ENCODE measurements at regions not wholly inside any gene's neighbourhood (a gene's known extent, or its start where the extent isn't known, plus 50 kb on each side); places are given as distances from the start of the nearest gene placed in this dataset.

DNA sequence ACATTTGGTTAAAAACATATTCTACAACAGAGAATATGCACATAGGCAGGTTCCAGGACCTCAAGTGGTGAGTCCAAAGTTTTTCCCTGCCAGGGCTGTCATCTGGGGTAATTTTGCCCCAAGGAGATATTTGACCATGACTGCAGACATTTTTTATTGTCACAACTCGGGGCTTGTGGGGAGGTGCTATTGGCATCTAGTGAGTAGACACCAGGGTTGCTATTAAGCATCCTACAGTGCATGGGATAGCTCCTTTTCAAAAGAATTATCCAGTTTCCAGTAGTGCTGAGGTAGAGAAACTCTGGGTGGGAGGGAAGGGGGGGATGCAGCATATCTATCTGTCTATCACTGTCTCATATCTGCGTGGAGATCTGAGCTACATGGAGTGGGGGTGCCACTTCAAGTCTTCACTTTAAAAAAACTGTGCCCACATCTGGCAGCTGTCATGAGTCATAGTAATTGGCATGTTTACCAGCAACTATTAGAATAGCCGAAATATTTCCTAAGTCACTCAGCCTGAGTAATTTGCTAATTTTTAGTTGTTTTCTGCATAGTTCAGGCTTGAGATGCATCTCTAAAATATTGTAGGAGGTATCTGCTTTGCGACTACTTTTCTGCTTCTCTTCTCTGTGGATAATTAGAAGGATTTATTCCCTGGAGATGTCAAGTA, 254.0 kb upstream of the RBMS1 start:
- no peaks in the 10 kb centered on the region for H3K9me3 ChIP-seq (replicated peaks in 1 of 2; ENCODE audit: control insufficient read depth in 1 of 2, insufficient read depth in 1 of 2, low read length in 2 of 2)
- no peak overlapping the region for H3K9ac ChIP-seq (ENCODE audit: insufficient read depth, low read length, poor library complexity, severe bottlenecking)
- TF ChIP-seq, protein P1, sequence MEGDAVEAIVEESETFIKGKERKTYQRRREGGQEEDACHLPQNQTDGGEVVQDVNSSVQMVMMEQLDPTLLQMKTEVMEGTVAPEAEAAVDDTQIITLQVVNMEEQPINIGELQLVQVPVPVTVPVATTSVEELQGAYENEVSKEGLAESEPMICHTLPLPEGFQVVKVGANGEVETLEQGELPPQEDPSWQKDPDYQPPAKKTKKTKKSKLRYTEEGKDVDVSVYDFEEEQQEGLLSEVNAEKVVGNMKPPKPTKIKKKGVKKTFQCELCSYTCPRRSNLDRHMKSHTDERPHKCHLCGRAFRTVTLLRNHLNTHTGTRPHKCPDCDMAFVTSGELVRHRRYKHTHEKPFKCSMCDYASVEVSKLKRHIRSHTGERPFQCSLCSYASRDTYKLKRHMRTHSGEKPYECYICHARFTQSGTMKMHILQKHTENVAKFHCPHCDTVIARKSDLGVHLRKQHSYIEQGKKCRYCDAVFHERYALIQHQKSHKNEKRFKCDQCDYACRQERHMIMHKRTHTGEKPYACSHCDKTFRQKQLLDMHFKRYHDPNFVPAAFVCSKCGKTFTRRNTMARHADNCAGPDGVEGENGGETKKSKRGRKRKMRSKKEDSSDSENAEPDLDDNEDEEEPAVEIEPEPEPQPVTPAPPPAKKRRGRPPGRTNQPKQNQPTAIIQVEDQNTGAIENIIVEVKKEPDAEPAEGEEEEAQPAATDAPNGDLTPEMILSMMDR (IDR thresholded peaks at IDR 0.05), result no peak
- Mint-ChIP-seq H3K4me3 (no peak overlapping the region), H3K27ac (no peak overlapping the region), H3K27me3 (ENCODE audit: low read depth in 3 of 3) (peaks cover 0 to 4% (median 4%) of the 10 kb centered on the region in 3 donors), H3K9me3 (peaks cover 0 to 5% (median 0%) of the 10 kb centered on the region in 7 donors), H3K36me3 (no peaks in the 10 kb centered on the region), H3K4me1 (peaks cover 10% of the 10 kb centered on the region)
- no peak overlapping the region for H2AFZ ChIP-seq (ENCODE audit: insufficient read depth, low read depth, low read length, poor library complexity, severe bottlenecking)
- H3K4me3 ChIP-seq (replicated peaks in 1 of 3; ENCODE audit: low read depth in 2 of 3, low read length in 3 of 3), result no peak overlapping the region
- intact Hi-C loops (cut with micrococcal nuclease), result no loop called here
- H3K27me3 ChIP-seq (ENCODE audit: control insufficient read depth in 2 of 2, insufficient read depth in 2 of 2, low read length in 2 of 2), result no peaks in the 10 kb centered on the region
- 100% methylated on average over 1 of the region's 4 CpGs for whole genome bisulfite sequencing (ENCODE audit: insufficient coverage)
- no peak for DNase-seq
- H3K4me2 ChIP-seq (replicated peaks; ENCODE audit: extremely low read depth, low read length, poor library complexity, severe bottlenecking), result no peak overlapping the region
- H3K4me1 ChIP-seq (ENCODE audit: control insufficient read depth in 1 of 2, insufficient read depth in 2 of 2, low read length in 2 of 2), result peaks cover 4 to 5% of the 10 kb centered on the region in 2 donors
- no peaks in the 10 kb centered on the region for H4K20me1 ChIP-seq (ENCODE audit: insufficient read depth, low read length)
- H3K79me2 ChIP-seq (ENCODE audit: insufficient read depth, low read length), result no peaks in the 10 kb centered on the region
- no peaks in the 10 kb centered on the region for H3K36me3 ChIP-seq (replicated peaks in 1 of 2; ENCODE audit: control insufficient read depth in 1 of 2, insufficient read depth in 2 of 2, low read length in 2 of 2)
- no peak overlapping the region for H3K27ac ChIP-seq (ENCODE audit: low read depth in 1 of 2, low read length in 2 of 2)

DNA sequence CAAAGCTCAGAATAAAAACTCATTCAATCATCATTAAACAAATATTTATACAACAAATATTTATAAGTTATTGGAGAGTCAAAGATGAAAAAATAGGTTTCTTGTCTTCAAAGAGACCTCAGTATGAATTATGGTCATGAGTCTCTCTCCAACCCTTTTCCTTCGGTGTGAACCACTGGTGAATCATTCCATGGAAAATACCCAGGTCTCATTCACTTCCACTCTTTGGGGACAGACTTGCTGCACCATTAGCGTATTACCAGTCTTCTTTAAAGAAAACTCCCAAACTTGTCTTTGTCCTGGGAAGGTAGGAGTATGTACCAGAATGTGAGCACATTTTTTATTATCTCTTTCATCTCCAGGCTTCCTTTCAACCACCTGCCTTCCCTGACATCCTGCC, 257.4 kb upstream of the RBMS1 start:
- peak in 1 of 3 donors; percentile 27 for DNase-seq
- no peaks in the 10 kb centered on the region for H3K79me2 ChIP-seq (ENCODE audit: insufficient read depth, low read length)
- H3K36me3 Mint-ChIP-seq, result no peaks in the 10 kb centered on the region
- no peak overlapping the region for H3K9ac ChIP-seq (ENCODE audit: insufficient read depth, low read length, poor library complexity, severe bottlenecking)
- H3K4me1 Mint-ChIP-seq, result peaks cover 4% of the 10 kb centered on the region
- no peaks in the 10 kb centered on the region for H3K27me3 ChIP-seq (ENCODE audit: control insufficient read depth in 2 of 2, insufficient read depth in 2 of 2, low read length in 2 of 2)
- no peak overlapping the region for H3K4me3 Mint-ChIP-seq
- peaks cover 5 to 11% of the 10 kb centered on the region in 2 donors for H3K9me3 ChIP-seq (replicated peaks in 1 of 2; ENCODE audit: control insufficient read depth in 1 of 2, insufficient read depth in 1 of 2, low read length in 2 of 2)
- H3K27me3 Mint-ChIP-seq (ENCODE audit: low read depth in 3 of 3), result peaks cover 0 to 10% (median 4%) of the 10 kb centered on the region in 3 donors
- no peak overlapping the region for H3K27ac ChIP-seq (ENCODE audit: low read depth in 1 of 2, low read length in 2 of 2)
- no peak overlapping the region for H3K27ac Mint-ChIP-seq
- no peak overlapping the region for H2AFZ ChIP-seq (ENCODE audit: insufficient read depth, low read depth, low read length, poor library complexity, severe bottlenecking)
- H3K4me1 ChIP-seq (ENCODE audit: control insufficient read depth in 1 of 2, insufficient read depth in 2 of 2, low read length in 2 of 2), result peaks cover 4 to 10% of the 10 kb centered on the region in 2 donors
- H4K20me1 ChIP-seq (ENCODE audit: insufficient read depth, low read length), result no peaks in the 10 kb centered on the region
- H3K36me3 ChIP-seq (replicated peaks in 1 of 2; ENCODE audit: control insufficient read depth in 1 of 2, insufficient read depth in 2 of 2, low read length in 2 of 2), result no peaks in the 10 kb centered on the region
- peaks cover 5 to 22% (median 9%) of the 10 kb centered on the region in 7 donors for H3K9me3 Mint-ChIP-seq
- intact Hi-C loops (cut with micrococcal nuclease), result no loop called here
- no peak overlapping the region for H3K4me3 ChIP-seq (replicated peaks in 1 of 3; ENCODE audit: low read depth in 2 of 3, low read length in 3 of 3)
- TF ChIP-seq, protein P1 (IDR thresholded peaks at IDR 0.05), result no peak
- H3K4me2 ChIP-seq (replicated peaks; ENCODE audit: extremely low read depth, low read length, poor library complexity, severe bottlenecking), result no peak overlapping the region
- WGBS (ENCODE audit: insufficient coverage), result no CpG with 5 or more reads among the region's 2 CpGs

Data from CD14-positive monocyte (primary cell).